Liver (tissue), 3 donors: ENCODE measurements at regions not wholly inside any gene's neighbourhood (a gene's known extent, or its start where the extent isn't known, plus 50 kb on each side); places are given as distances from the start of the nearest gene placed in this dataset.

Experiments used
- ATF3 ChIP-seq: IDR thresholded peaks from 2 replicates; pipeline ENCODE4 v1.6.1; 2016; ENCODE audit warnings: antibody characterized with exemption
- CTCF ChIP-seq: fragments of 150-350 bp; IDR thresholded peaks from 2 replicates; pipeline ENCODE4 v1.5.1; 2017; ENCODE audit warnings: improper control_type of control experiment, low read depth, low read length; ENCODE audit not compliant: missing input control
- GABPA ChIP-seq, 2 donors: IDR thresholded peaks in 1 of 2; conservative IDR thresholded peaks in 1 of 2; 2 replicates each; pipeline ENCODE4 v1.6.1; 2016; ENCODE audit warnings: antibody characterized with exemption in 2 of 2, mild to moderate bottlenecking in 1 of 2, moderate library complexity in 1 of 2
- MAX ChIP-seq: IDR thresholded peaks from 2 replicates; pipeline ENCODE4 v1.6.1; 2016; ENCODE audit warnings: antibody characterized with exemption
- SP1 ChIP-seq: IDR thresholded peaks from 2 replicates; pipeline ENCODE4 v1.6.1; 2018; ENCODE audit warnings: antibody characterized with exemption, mild to moderate bottlenecking
- TAF1 ChIP-seq: conservative IDR thresholded peaks from 2 replicates; pipeline ENCODE4 v1.6.1; 2016; ENCODE audit warnings: antibody characterized with exemption, mild to moderate bottlenecking
- ZBTB33 ChIP-seq: IDR thresholded peaks from 2 replicates; pipeline ENCODE4 v1.6.1; 2016; ENCODE audit warnings: antibody characterized with exemption
- donor health status: healthy.
- donor health status: healthy.

- TF ChIP-seq GABPA (IDR thresholded peaks at IDR 0.05 in 1 of 2, conservative IDR thresholded peaks at IDR 0.05 in 1 of 2) (no peak), CTCF (no peak), TAF1 (no peak), MAX (no peak), ZBTB33 (no peak), ATF3 (no peak), SP1 (no peak)
These were observed 81.1 kb upstream of the ADO start for GRCh38 chr10:62723375-62723774.
